ENCODE measurements at regions not wholly inside any gene's neighbourhood (a gene's known extent, or its start where the extent isn't known, plus 50 kb on each side); places are given as distances from the start of the nearest gene placed in this dataset.

DNA sequence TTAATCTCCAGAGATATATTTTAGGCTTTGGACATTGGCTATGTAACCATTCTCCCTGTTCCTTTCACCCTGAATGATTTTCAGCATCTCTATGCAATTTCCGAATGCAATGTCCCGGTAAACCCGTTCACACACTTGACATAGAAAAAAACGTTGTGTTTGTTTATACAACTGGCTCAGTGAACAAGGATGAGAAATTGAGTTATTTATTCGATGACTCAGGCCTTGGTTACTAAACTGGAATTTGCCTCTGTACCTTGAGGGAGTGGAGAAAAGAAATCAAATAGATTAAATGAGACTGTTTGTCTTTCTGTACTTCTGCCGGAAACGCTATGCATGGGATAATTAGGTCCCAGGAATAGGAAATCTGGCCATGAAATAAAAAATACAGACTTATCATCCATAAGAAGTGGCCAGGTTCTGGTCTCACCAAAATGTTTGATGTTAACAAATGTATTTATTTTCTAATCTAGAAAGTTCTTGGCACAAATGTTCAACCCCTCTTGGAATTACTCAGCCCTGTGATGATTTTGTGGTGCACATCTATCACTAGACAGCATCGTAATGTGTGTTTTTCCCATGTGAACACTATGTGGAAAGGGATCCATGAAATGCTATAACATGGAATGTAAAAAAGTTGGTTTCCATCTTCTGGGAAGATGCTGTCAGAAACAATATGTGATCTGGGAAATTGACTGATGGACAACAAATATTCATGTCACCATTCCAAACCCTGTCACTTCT is 253.9 kb downstream of the DUSP10 start:
- TF ChIP-seq CTCF (IDR thresholded peaks at IDR 0.05) (no peak), POLR2A (IDR thresholded peaks at IDR 0.05) (no peak)

All from body of pancreas (tissue), 4 donors.